Activated naive CD8-positive, alpha-beta T cell treated with anti-CD3 and anti-CD28 coated beads, Interleukin-2, amount 10 ng/mL, durations not matched to agents 7 days and 5 days (primary cell): ENCODE measurements at regions not wholly inside any gene's neighbourhood (a gene's known extent, or its start where the extent isn't known, plus 50 kb on each side); places are given as distances from the start of the nearest gene placed in this dataset.
A peak's percentile ranks its signal among the peaks of the same experiment; 100 is the strongest.

Experiments used
- ATAC-seq: fragments of 150-1000 bp; cut with Tn5 transposase; one replicate; pipeline ENCODE4 v1.10.0; 2021; ENCODE audit warnings: low read depth, moderate library complexity
- POLR2A ChIA-PET: fragments of 350-600 bp; sonication (Branson Sonifier 250); formaldehyde crosslinking; loops from one replicate; lab custom pipeline; 2021; ENCODE audit warnings: antibody characterized with exemption; lab: Charles Lee
- DNase-seq: peaks from one replicate; pipeline ENCODE4 v3.0.0; 2021
- H3K27ac Mint-ChIP-seq: one replicate; pipeline ENCODE4 v1.8.0; 2022; ENCODE audit warnings: mild to moderate bottlenecking, mixed read lengths
- H3K27me3 Mint-ChIP-seq: one replicate; pipeline ENCODE4 v1.8.0; 2022; ENCODE audit warnings: mild to moderate bottlenecking, moderate library complexity, mixed read lengths
- H3K36me3 Mint-ChIP-seq: one replicate; pipeline ENCODE4 v1.8.0; 2021; ENCODE audit warnings: mild to moderate bottlenecking, mixed read lengths
- H3K4me1 Mint-ChIP-seq: one replicate; pipeline ENCODE4 v1.8.0; 2021; ENCODE audit warnings: mixed read lengths
- H3K4me3 Mint-ChIP-seq: one replicate; pipeline ENCODE4 v1.8.0; 2022; ENCODE audit warnings: mild to moderate bottlenecking, moderate library complexity, mixed read lengths
- H3K9me3 Mint-ChIP-seq: one replicate; pipeline ENCODE4 v1.8.0; 2021; ENCODE audit warnings: mixed read lengths

- Mint-ChIP-seq H3K4me3 (no peak overlapping the region), H3K4me1 (no peaks in the 10 kb centered on the region)
These were observed 97.5 kb upstream of the STX18 start for GRCh38 chr4:4639370-4639769.

DNA sequence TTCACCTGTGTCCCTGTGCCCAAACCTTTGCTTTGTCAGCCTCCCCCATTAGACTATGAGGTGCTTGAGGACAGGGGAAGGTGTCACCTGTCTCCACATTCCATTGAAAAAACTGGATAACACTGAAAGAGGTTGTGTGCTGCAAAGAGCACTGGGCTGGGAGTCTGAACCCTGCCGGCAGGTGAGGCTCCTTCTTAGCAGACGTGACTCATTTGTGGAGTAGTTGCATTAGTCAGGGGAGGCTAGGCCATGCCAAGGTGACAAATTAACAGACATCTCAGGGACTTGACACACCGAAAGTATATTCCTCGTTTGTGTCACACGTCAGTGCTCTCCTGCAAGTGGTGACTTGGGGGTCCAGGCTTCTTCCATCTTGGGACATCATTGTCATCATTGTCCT is 95.9 kb upstream of the STX18 start:
- POLR2A ChIA-PET = no interaction called here
- H3K36me3 Mint-ChIP-seq = peaks cover 6% of the 10 kb centered on the region
- H3K27me3 Mint-ChIP-seq = no peaks in the 10 kb centered on the region
- DNase-seq (no peak), ATAC-seq (no peak)
- H3K9me3 Mint-ChIP-seq = no peaks in the 10 kb centered on the region
- H3K4me1 Mint-ChIP-seq = no peaks in the 10 kb centered on the region
- H3K4me3 Mint-ChIP-seq = no peak overlapping the region
- no peak overlapping the region for H3K27ac Mint-ChIP-seq

More at GRCh38 chr4:4639370-4639769, 97.5 kb upstream of the STX18 start:
- no peaks in the 10 kb centered on the region for H3K27me3 Mint-ChIP-seq
- no peak overlapping the region for H3K27ac Mint-ChIP-seq
- ATAC-seq (no peak), DNase-seq (no peak)
- POLR2A ChIA-PET = no interaction called here
- H3K9me3 Mint-ChIP-seq = no peaks in the 10 kb centered on the region
- H3K36me3 Mint-ChIP-seq = peaks cover 6% of the 10 kb centered on the region

GRCh38 chr4:4633431-4633830 is 91.6 kb upstream of the STX18 start:
- peaks cover 5% of the 10 kb centered on the region for H3K4me1 Mint-ChIP-seq
- ATAC-seq = no peak
- DNase-seq = no peak
- no peaks in the 10 kb centered on the region for H3K9me3 Mint-ChIP-seq
- H3K36me3 Mint-ChIP-seq = peaks cover 1% of the 10 kb centered on the region
- H3K27me3 Mint-ChIP-seq = no peaks in the 10 kb centered on the region
- H3K27ac Mint-ChIP-seq = no peak overlapping the region
- POLR2A ChIA-PET = no interaction called here
- no peak overlapping the region for H3K4me3 Mint-ChIP-seq

GRCh38 chr4:4631150-4631549 is 89.3 kb upstream of the STX18 start:
- no peaks in the 10 kb centered on the region for H3K27me3 Mint-ChIP-seq
- POLR2A ChIA-PET = no interaction called here
- peaks cover 1% of the 10 kb centered on the region for H3K36me3 Mint-ChIP-seq
- H3K4me3 Mint-ChIP-seq = no peak overlapping the region
- no peaks in the 10 kb centered on the region for H3K9me3 Mint-ChIP-seq
- peaks cover 5% of the 10 kb centered on the region for H3K4me1 Mint-ChIP-seq
- DNase-seq (no peak), ATAC-seq (peak; percentile 36)
- H3K27ac Mint-ChIP-seq = no peak overlapping the region

- H3K27me3 Mint-ChIP-seq = no peaks in the 10 kb centered on the region
- H3K36me3 Mint-ChIP-seq = no peaks in the 10 kb centered on the region
- no peaks in the 10 kb centered on the region for H3K9me3 Mint-ChIP-seq
- POLR2A ChIA-PET = no interaction called here
- H3K4me3 Mint-ChIP-seq = no peak overlapping the region
- DNase-seq (no peak), ATAC-seq (no peak)
- peaks cover 5% of the 10 kb centered on the region for H3K4me1 Mint-ChIP-seq
- H3K27ac Mint-ChIP-seq = no peak overlapping the region
These were observed 86.1 kb upstream of the STX18 start for GRCh38 chr4:4627906-4628305.

GRCh38 chr4:4627111-4627510 is 85.3 kb upstream of the STX18 start:
- no peaks in the 10 kb centered on the region for H3K27me3 Mint-ChIP-seq
- H3K9me3 Mint-ChIP-seq = no peaks in the 10 kb centered on the region
- H3K4me3 Mint-ChIP-seq = no peak overlapping the region
- POLR2A ChIA-PET = no interaction called here
- DNase-seq (no peak), ATAC-seq (no peak)
- peaks cover 5% of the 10 kb centered on the region for H3K4me1 Mint-ChIP-seq
- no peaks in the 10 kb centered on the region for H3K36me3 Mint-ChIP-seq
- no peak overlapping the region for H3K27ac Mint-ChIP-seq

DNA sequence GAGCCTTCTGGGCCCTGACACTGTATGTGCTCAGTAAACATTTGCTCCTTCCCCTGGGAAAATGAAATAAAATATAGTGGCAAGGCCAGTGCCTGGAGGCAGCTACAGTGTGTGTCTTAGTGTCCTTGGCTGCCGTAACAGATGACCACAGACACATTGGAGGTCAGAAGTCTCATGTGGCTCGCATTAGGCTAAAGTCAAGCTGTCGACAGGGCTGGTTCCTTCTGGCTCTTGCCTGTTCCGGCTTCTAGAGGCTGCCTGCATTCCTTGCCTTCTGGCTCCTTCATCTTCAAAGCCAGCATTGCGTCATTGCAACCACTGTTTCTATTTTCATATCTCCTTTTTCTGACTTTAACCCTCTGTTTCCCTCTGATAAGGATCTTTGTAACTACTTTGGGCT is 83.6 kb upstream of the STX18 start:
- Mint-ChIP-seq H3K4me1 (no peaks in the 10 kb centered on the region), H3K4me3 (no peak overlapping the region), H3K36me3 (no peaks in the 10 kb centered on the region), H3K27ac (no peak overlapping the region), H3K9me3 (peaks cover 2% of the 10 kb centered on the region), H3K27me3 (no peaks in the 10 kb centered on the region)
- ATAC-seq (no peak), DNase-seq (no peak)
- POLR2A ChIA-PET = no interaction called here

GRCh38 chr4:4624276-4624897 is 82.5 kb upstream of the STX18 start:
- Mint-ChIP-seq H3K27me3 (no peaks in the 10 kb centered on the region), H3K36me3 (no peaks in the 10 kb centered on the region), H3K27ac (no peak overlapping the region), H3K4me3 (no peak overlapping the region), H3K4me1 (no peaks in the 10 kb centered on the region), H3K9me3 (peaks cover 2% of the 10 kb centered on the region)
- POLR2A ChIA-PET = no interaction called here
- ATAC-seq = no peak
- DNase-seq = no peak

GRCh38 chr4:4619821-4620220 is 78.0 kb upstream of the STX18 start:
- ATAC-seq = no peak
- Mint-ChIP-seq H3K36me3 (no peaks in the 10 kb centered on the region), H3K9me3 (peaks cover 2% of the 10 kb centered on the region), H3K4me1 (no peaks in the 10 kb centered on the region), H3K4me3 (no peak overlapping the region), H3K27ac (no peak overlapping the region), H3K27me3 (no peaks in the 10 kb centered on the region)
- DNase-seq = no peak
- POLR2A ChIA-PET = interaction anchor here (1.0 kb wide), 1 partner anchor 38 kb away, joined by 3 read pairs; no protein-coding TSS in a partner anchor

DNA sequence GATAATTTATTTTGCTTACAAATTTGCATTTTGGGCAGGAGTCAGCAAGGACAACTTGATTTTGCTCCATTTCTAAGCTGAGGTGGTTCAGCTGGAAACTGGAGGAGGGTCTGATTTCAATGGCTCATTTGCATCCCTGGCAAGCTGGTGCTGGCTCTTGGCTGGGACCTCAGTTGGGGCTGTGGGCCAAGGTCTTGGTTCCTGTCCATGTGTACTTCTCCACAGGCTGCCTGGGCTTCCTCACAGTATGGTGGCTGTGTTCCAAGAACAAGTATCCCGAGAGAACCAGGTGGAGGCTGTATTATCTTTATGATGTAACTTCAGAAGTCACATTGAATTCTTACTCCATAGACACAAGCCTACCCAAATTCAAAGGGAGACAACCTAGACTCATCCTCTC is 77.0 kb upstream of the STX18 start:
- Mint-ChIP-seq H3K36me3 (no peaks in the 10 kb centered on the region), H3K4me1 (no peaks in the 10 kb centered on the region), H3K27me3 (no peaks in the 10 kb centered on the region), H3K4me3 (no peak overlapping the region), H3K9me3 (peaks cover 2% of the 10 kb centered on the region), H3K27ac (no peak overlapping the region)
- DNase-seq (no peak), ATAC-seq (no peak)
- POLR2A ChIA-PET = no interaction called here

DNA sequence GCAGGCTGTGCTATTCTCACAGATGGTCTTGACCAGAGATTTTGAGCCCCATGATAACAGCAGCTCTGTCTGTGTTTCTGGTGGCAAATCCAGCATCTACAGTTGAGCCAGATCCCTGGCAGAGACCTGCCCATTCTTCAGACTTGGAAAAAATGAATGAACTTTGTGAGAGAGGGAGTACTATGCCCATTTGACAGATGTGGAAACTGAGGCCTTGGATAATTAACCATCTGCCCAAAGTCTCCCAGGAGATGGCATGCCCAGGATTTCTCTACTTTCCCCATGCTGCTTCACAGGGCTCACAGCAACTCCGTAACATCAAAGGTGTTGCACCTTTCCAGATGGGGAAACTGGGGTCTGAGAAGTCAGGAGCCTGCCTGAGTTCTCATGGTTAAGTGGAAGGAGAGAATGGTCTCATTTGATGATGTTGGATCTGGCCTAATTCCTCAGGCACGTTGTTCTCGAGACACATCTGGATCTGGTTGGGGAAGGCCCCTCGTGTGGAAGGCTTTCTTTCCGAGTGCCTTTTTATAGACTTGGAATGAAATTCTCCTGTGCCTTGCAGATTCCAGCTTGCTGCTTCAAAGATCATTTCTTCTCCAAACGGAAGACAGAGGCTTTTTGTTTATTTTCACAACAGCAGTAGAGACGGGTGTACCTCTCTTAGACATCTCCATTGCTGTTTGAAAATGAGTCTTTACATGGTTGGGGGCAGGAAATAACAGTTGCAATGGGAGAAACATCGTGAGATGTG is 73.3 kb upstream of the STX18 start:
- POLR2A ChIA-PET = no interaction called here
- no peak for DNase-seq
- no peak overlapping the region for H3K4me3 Mint-ChIP-seq
- no peak overlapping the region for H3K27ac Mint-ChIP-seq
- H3K36me3 Mint-ChIP-seq = no peaks in the 10 kb centered on the region
- ATAC-seq = no peak
- no peaks in the 10 kb centered on the region for H3K9me3 Mint-ChIP-seq
- no peaks in the 10 kb centered on the region for H3K4me1 Mint-ChIP-seq
- H3K27me3 Mint-ChIP-seq = no peaks in the 10 kb centered on the region

- ATAC-seq = no peak
- POLR2A ChIA-PET = no interaction called here
- Mint-ChIP-seq H3K27me3 (no peaks in the 10 kb centered on the region), H3K36me3 (no peaks in the 10 kb centered on the region), H3K4me3 (no peak overlapping the region), H3K27ac (no peak overlapping the region), H3K4me1 (no peaks in the 10 kb centered on the region), H3K9me3 (no peaks in the 10 kb centered on the region)
- no peak for DNase-seq
These were observed 71.9 kb upstream of the STX18 start for GRCh38 chr4:4613641-4614286.

GRCh38 chr4:4613126-4613465 is 71.2 kb upstream of the STX18 start:
- H3K4me1 Mint-ChIP-seq = no peaks in the 10 kb centered on the region
- H3K4me3 Mint-ChIP-seq = no peak overlapping the region
- H3K27ac Mint-ChIP-seq = no peak overlapping the region
- ATAC-seq (no peak), DNase-seq (no peak)
- POLR2A ChIA-PET = no interaction called here
- H3K9me3 Mint-ChIP-seq = no peaks in the 10 kb centered on the region
- no peaks in the 10 kb centered on the region for H3K36me3 Mint-ChIP-seq
- no peaks in the 10 kb centered on the region for H3K27me3 Mint-ChIP-seq

GRCh38 chr4:4610672-4611071 is 68.8 kb upstream of the STX18 start:
- ATAC-seq (no peak), DNase-seq (no peak)
- H3K4me1 Mint-ChIP-seq = no peaks in the 10 kb centered on the region
- no peak overlapping the region for H3K27ac Mint-ChIP-seq
- no peaks in the 10 kb centered on the region for H3K27me3 Mint-ChIP-seq
- H3K36me3 Mint-ChIP-seq = peaks cover 2% of the 10 kb centered on the region
- no peak overlapping the region for H3K4me3 Mint-ChIP-seq
- POLR2A ChIA-PET = no interaction called here
- H3K9me3 Mint-ChIP-seq = no peaks in the 10 kb centered on the region
